ENCODE measurements at regions not wholly inside any gene's neighbourhood (a gene's known extent, or its start where the extent isn't known, plus 50 kb on each side); places are given as distances from the start of the nearest gene placed in this dataset.

- no peak overlapping the region for H3K4me2 ChIP-seq (ENCODE audit: low read depth, low read length, poor library complexity, severe bottlenecking)
- no peaks in the 10 kb centered on the region for H3K9me2 ChIP-seq (replicated peaks; ENCODE audit: low read depth, low read length)
- no peak overlapping the region for H2AFZ ChIP-seq (ENCODE audit: low read length)
- no peak for TF ChIP-seq EZH2phosphoT487 (IDR thresholded peaks at IDR 0.05; ENCODE audit: borderline replicate concordance)
- TF ChIP-seq, protein P1, sequence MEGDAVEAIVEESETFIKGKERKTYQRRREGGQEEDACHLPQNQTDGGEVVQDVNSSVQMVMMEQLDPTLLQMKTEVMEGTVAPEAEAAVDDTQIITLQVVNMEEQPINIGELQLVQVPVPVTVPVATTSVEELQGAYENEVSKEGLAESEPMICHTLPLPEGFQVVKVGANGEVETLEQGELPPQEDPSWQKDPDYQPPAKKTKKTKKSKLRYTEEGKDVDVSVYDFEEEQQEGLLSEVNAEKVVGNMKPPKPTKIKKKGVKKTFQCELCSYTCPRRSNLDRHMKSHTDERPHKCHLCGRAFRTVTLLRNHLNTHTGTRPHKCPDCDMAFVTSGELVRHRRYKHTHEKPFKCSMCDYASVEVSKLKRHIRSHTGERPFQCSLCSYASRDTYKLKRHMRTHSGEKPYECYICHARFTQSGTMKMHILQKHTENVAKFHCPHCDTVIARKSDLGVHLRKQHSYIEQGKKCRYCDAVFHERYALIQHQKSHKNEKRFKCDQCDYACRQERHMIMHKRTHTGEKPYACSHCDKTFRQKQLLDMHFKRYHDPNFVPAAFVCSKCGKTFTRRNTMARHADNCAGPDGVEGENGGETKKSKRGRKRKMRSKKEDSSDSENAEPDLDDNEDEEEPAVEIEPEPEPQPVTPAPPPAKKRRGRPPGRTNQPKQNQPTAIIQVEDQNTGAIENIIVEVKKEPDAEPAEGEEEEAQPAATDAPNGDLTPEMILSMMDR (conservative IDR thresholded peaks at IDR 0.05; ENCODE audit: low read length): no peak
- no peaks in the 10 kb centered on the region for H3K4me1 ChIP-seq (ENCODE audit: insufficient read depth, low read length, poor library complexity, severe bottlenecking)
- H3K79me2 ChIP-seq (ENCODE audit: insufficient read depth, low read length): no peaks in the 10 kb centered on the region
- no peaks in the 10 kb centered on the region for H3F3A ChIP-seq (ENCODE audit: low read depth)
- no peaks in the 10 kb centered on the region for H3K36me3 ChIP-seq (ENCODE audit: insufficient read depth, low read length)
- H3K9me3 ChIP-seq (ENCODE audit: insufficient read depth, low read depth, low read length): no peaks in the 10 kb centered on the region; the same call in 1 of the 2 replicates
- H3K9ac ChIP-seq (ENCODE audit: low read depth, low read length, poor library complexity, severe bottlenecking): no peak overlapping the region
- H3K4me3 ChIP-seq (ENCODE audit: low read length, poor library complexity, severe bottlenecking): no peak overlapping the region
- no peaks in the 10 kb centered on the region for H4K20me1 ChIP-seq (ENCODE audit: insufficient read depth, low read length, poor library complexity, severe bottlenecking)
- no peaks in the 10 kb centered on the region for H3K27me3 ChIP-seq (ENCODE audit: insufficient read depth, low read length, poor library complexity, severe bottlenecking)
Observed at GRCh38 chr3:193761969-193762368, 169.0 kb downstream of the OPA1 start.

GRCh38 chr3:193762657-193763056 lies 169.6 kb downstream of the OPA1 start:
- Histone ChIP-seq H2AFZ (ENCODE audit: low read length) (no peak overlapping the region), H3K9me2 (replicated peaks; ENCODE audit: low read depth, low read length) (no peaks in the 10 kb centered on the region), H3K27me3 (ENCODE audit: insufficient read depth, low read length, poor library complexity, severe bottlenecking) (no peaks in the 10 kb centered on the region), H3K9me3 (ENCODE audit: insufficient read depth, low read depth, low read length) (no peaks in the 10 kb centered on the region), H3K4me1 (ENCODE audit: insufficient read depth, low read length, poor library complexity, severe bottlenecking) (no peaks in the 10 kb centered on the region), H3K79me2 (ENCODE audit: insufficient read depth, low read length) (no peaks in the 10 kb centered on the region), H3K4me3 (ENCODE audit: low read length, poor library complexity, severe bottlenecking) (no peak overlapping the region), H3K36me3 (ENCODE audit: insufficient read depth, low read length) (no peaks in the 10 kb centered on the region), H3F3A (ENCODE audit: low read depth) (no peaks in the 10 kb centered on the region), H3K4me2 (ENCODE audit: low read depth, low read length, poor library complexity, severe bottlenecking) (no peak overlapping the region), H3K9ac (ENCODE audit: low read depth, low read length, poor library complexity, severe bottlenecking) (no peak overlapping the region), H4K20me1 (ENCODE audit: insufficient read depth, low read length, poor library complexity, severe bottlenecking) (no peaks in the 10 kb centered on the region)
- TF ChIP-seq, protein P1 (conservative IDR thresholded peaks at IDR 0.05; ENCODE audit: low read length): no peak
- no peak for TF ChIP-seq EZH2phosphoT487 (IDR thresholded peaks at IDR 0.05; ENCODE audit: borderline replicate concordance)

DNA sequence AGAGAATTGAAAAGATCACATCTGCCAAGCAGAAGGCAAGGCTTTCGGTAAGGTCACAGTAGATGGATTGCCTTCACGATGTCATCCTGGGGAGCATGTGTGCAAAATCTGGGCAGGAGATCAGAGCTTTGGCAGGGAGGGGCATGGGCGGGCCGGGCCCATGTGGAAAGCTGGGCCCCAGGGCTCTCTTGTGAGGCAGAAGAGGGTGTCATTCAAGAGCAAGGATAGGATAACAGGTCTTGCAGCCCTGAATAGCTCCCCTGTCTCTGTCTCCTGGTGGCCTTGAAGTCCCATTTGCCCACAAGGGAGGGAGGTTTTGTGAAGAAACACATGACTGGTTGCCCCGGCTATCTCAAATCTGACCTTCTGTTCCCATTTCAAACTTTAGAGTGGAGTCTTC lies 172.0 kb downstream of the OPA1 start:
- H3K36me3 ChIP-seq (ENCODE audit: insufficient read depth, low read length): no peaks in the 10 kb centered on the region
- no peaks in the 10 kb centered on the region for H3K27me3 ChIP-seq (ENCODE audit: insufficient read depth, low read length, poor library complexity, severe bottlenecking)
- no peak overlapping the region for H3K4me2 ChIP-seq (ENCODE audit: low read depth, low read length, poor library complexity, severe bottlenecking)
- TF ChIP-seq, protein P1 (conservative IDR thresholded peaks at IDR 0.05; ENCODE audit: low read length): no peak
- TF ChIP-seq EZH2phosphoT487 (IDR thresholded peaks at IDR 0.05; ENCODE audit: borderline replicate concordance): no peak
- H3K4me3 ChIP-seq (ENCODE audit: low read length, poor library complexity, severe bottlenecking): no peak overlapping the region
- no peak overlapping the region for H2AFZ ChIP-seq (ENCODE audit: low read length)
- H4K20me1 ChIP-seq (ENCODE audit: insufficient read depth, low read length, poor library complexity, severe bottlenecking): no peaks in the 10 kb centered on the region
- H3K9ac ChIP-seq (ENCODE audit: low read depth, low read length, poor library complexity, severe bottlenecking): no peak overlapping the region
- H3K4me1 ChIP-seq (ENCODE audit: insufficient read depth, low read length, poor library complexity, severe bottlenecking): no peaks in the 10 kb centered on the region
- no peaks in the 10 kb centered on the region for H3F3A ChIP-seq (ENCODE audit: low read depth)
- H3K9me3 ChIP-seq (ENCODE audit: insufficient read depth, low read depth, low read length): no peaks in the 10 kb centered on the region
- H3K79me2 ChIP-seq (ENCODE audit: insufficient read depth, low read length): no peaks in the 10 kb centered on the region
- no peaks in the 10 kb centered on the region for H3K9me2 ChIP-seq (replicated peaks; ENCODE audit: low read depth, low read length)
